ENCODE measurements at regions not wholly inside any gene's neighbourhood (a gene's known extent, or its start where the extent isn't known, plus 50 kb on each side); places are given as distances from the start of the nearest gene placed in this dataset.

- TF ChIP-seq CTCF (IDR thresholded peaks at IDR 0.05), result no peak
Measured at GRCh38 chr5:54656261-54656728, 138.7 kb downstream of the SNX18 start (continued).

GRCh38 chr5:54655761-54656160 is 138.2 kb downstream of the SNX18 start:
- no peak overlapping the region for H3K27ac ChIP-seq (ENCODE audit: low read depth in 2 of 2, low read length in 1 of 2)
- H3K9me3 ChIP-seq, result no peaks in the 10 kb centered on the region
- 55% methylated on average over 2 of the region's 2 CpGs for WGBS (ENCODE audit: low lambda C conversion rate)
- H3K4me1 ChIP-seq (ENCODE audit: control insufficient read depth in 1 of 2, insufficient read depth in 2 of 2, low read depth in 1 of 2, low read length in 1 of 2), result peaks cover 4 to 17% of the 10 kb centered on the region in 2 experiments; a peak in 2 of 4 replicates
- ChIA-PET CTCF (no interaction called here), POLR2A (no interaction called here)
- H2AFZ ChIP-seq (ENCODE audit: low read depth), result no peak overlapping the region
- no peak for DNase-seq
- H3K27me3 ChIP-seq (ENCODE audit: insufficient read depth), result no peaks in the 10 kb centered on the region; the same call in 1 of the 2 replicates
- TF ChIP-seq GABPA (IDR thresholded peaks at IDR 0.05; ENCODE audit: low read depth), result no peak
- no peak for TF ChIP-seq RXRA (IDR thresholded peaks at IDR 0.05; ENCODE audit: borderline replicate concordance, low read depth)
- no peak for TF ChIP-seq SMC3 (IDR thresholded peaks at IDR 0.05; ENCODE audit: low read depth, low read length)
- TF ChIP-seq EZH2phosphoT487 (IDR thresholded peaks at IDR 0.05; ENCODE audit: borderline replicate concordance, low read depth), result no peak
- H4K20me1 ChIP-seq (ENCODE audit: insufficient read depth), result no peaks in the 10 kb centered on the region
- no peak overlapping the region for H3K9ac ChIP-seq
- no peaks in the 10 kb centered on the region for H3K79me2 ChIP-seq (ENCODE audit: insufficient read depth)
- no peaks in the 10 kb centered on the region for H3F3A ChIP-seq (replicated peaks; ENCODE audit: insufficient read depth)
- H3K4me2 ChIP-seq, result no peak overlapping the region
- no peaks in the 10 kb centered on the region for H3K36me3 ChIP-seq (replicated peaks in 1 of 2; ENCODE audit: control insufficient read depth in 1 of 2, insufficient read depth in 2 of 2, low read length in 1 of 2)
- no peaks in the 10 kb centered on the region for H3K9me2 ChIP-seq
- H3K4me3 ChIP-seq (ENCODE audit: low read depth in 2 of 2, low read length in 1 of 2), result no peak overlapping the region

- Histone ChIP-seq H3F3A (replicated peaks; ENCODE audit: insufficient read depth) (no peaks in the 10 kb centered on the region), H3K27ac (ENCODE audit: low read depth in 2 of 2, low read length in 1 of 2) (no peak overlapping the region), H4K20me1 (ENCODE audit: insufficient read depth) (no peaks in the 10 kb centered on the region), H3K36me3 (replicated peaks in 1 of 2; ENCODE audit: control insufficient read depth in 1 of 2, insufficient read depth in 2 of 2, low read length in 1 of 2) (no peaks in the 10 kb centered on the region), H3K9me3 (no peaks in the 10 kb centered on the region), H3K9ac (no peak overlapping the region), H3K79me2 (ENCODE audit: insufficient read depth) (no peaks in the 10 kb centered on the region), H2AFZ (ENCODE audit: low read depth) (no peak overlapping the region), H3K4me1 (ENCODE audit: control insufficient read depth in 1 of 2, insufficient read depth in 2 of 2, low read depth in 1 of 2, low read length in 1 of 2) (peaks cover 4 to 17% of the 10 kb centered on the region in 2 experiments; a peak in 2 of 4 replicates), H3K27me3 (ENCODE audit: insufficient read depth) (no peaks in the 10 kb centered on the region; the same call in 1 of the 2 replicates), H3K9me2 (no peaks in the 10 kb centered on the region), H3K4me3 (ENCODE audit: low read depth in 2 of 2, low read length in 1 of 2) (no peak overlapping the region), H3K4me2 (no peak overlapping the region)
- ChIA-PET CTCF (no interaction called here), POLR2A (no interaction called here)
- DNase-seq, result no peak
- 0% methylated on average over 1 of the region's 1 CpG for WGBS (ENCODE audit: low lambda C conversion rate)
- no peak for TF ChIP-seq YY1 (IDR thresholded peaks at IDR 0.05; ENCODE audit: low read depth)
Measured at GRCh38 chr5:54655266-54655665, 137.7 kb downstream of the SNX18 start.

GRCh38 chr5:54653956-54654614 is 136.5 kb downstream of the SNX18 start:
- no peaks in the 10 kb centered on the region for H3K79me2 ChIP-seq (ENCODE audit: insufficient read depth)
- no peak overlapping the region for H3K4me2 ChIP-seq
- H3K27ac ChIP-seq (ENCODE audit: low read depth in 2 of 2, low read length in 1 of 2), result no peak overlapping the region
- H3K36me3 ChIP-seq (replicated peaks in 1 of 2; ENCODE audit: control insufficient read depth in 1 of 2, insufficient read depth in 2 of 2, low read length in 1 of 2), result no peaks in the 10 kb centered on the region
- H3K9ac ChIP-seq, result no peak overlapping the region
- DNase-seq, result no peak
- ChIA-PET CTCF (interaction anchor here (1.6 kb wide), 1 partner anchor 84 kb away, joined by 3 read pairs; no protein-coding TSS in a partner anchor), POLR2A (no interaction called here)
- H3K9me2 ChIP-seq, result no peaks in the 10 kb centered on the region
- WGBS (ENCODE audit: low lambda C conversion rate), result 39% methylated on average over 2 of the region's 2 CpGs
- H2AFZ ChIP-seq (ENCODE audit: low read depth), result no peak overlapping the region
- H3K27me3 ChIP-seq (ENCODE audit: insufficient read depth), result no peaks in the 10 kb centered on the region; the same call in 1 of the 2 replicates
- H4K20me1 ChIP-seq (ENCODE audit: insufficient read depth), result no peaks in the 10 kb centered on the region
- TF ChIP-seq TAF1 (IDR thresholded peaks at IDR 0.05; ENCODE audit: borderline replicate concordance, low read depth, low read length) (no peak), PBX3 (IDR thresholded peaks at IDR 0.05) (no peak)
- H3K4me1 ChIP-seq (ENCODE audit: control insufficient read depth in 1 of 2, insufficient read depth in 2 of 2, low read depth in 1 of 2, low read length in 1 of 2), result peaks cover 4 to 17% of the 10 kb centered on the region in 2 experiments; a peak in 2 of 4 replicates
- H3K9me3 ChIP-seq, result no peaks in the 10 kb centered on the region
- H3K4me3 ChIP-seq (ENCODE audit: low read depth in 2 of 2, low read length in 1 of 2), result no peak overlapping the region
- H3F3A ChIP-seq (replicated peaks; ENCODE audit: insufficient read depth), result no peaks in the 10 kb centered on the region

Measured in SK-N-SH (cell line).